Tibial nerve (tissue), 4 donors: ENCODE measurements at regions not wholly inside any gene's neighbourhood (a gene's known extent, or its start where the extent isn't known, plus 50 kb on each side); places are given as distances from the start of the nearest gene placed in this dataset. TPM values are rescaled to one million over a fixed set of nuclear protein-coding genes. Genes with fewer than 3 reads are reported as not detected.

ENCODE experiments used
- DNase-seq, 2 donors: peaks; one replicate each; pipeline ENCODE4 v3.0.0-alpha.2; 2019; ENCODE audit warnings: low spot score in 2 of 2
- H3K27ac ChIP-seq, 4 donors: fragments of 200-600 bp; sonication (generic) in 3 of 4; one replicate each; pipeline ENCODE4 v1.5.1; 2017 to 2019; ENCODE audit warnings: mild to moderate bottlenecking in 1 of 4
- H3K27me3 ChIP-seq, 2 donors: fragments of 200-600 bp; sonication (generic) in 1 of 2; one replicate each; pipeline versions ENCODE4 v1.5.1 to v1.6.0; 2017 to 2019
- H3K36me3 ChIP-seq, 3 donors: fragments of 200-600 bp; sonication (generic); one replicate each; pipeline ENCODE4 v1.5.1; 2018 to 2019
- H3K4me1 ChIP-seq, 4 donors: fragments of 200-600 bp; sonication (generic) in 3 of 4; one replicate each; pipeline ENCODE4 v1.5.1; 2017 to 2019
- H3K4me3 ChIP-seq, 4 donors: fragments of 200-600 bp; sonication (generic) in 3 of 4; one replicate each; pipeline ENCODE4 v1.5.1; 2017 to 2019; ENCODE audit warnings: mild to moderate bottlenecking in 1 of 4, moderate library complexity in 1 of 4
- H3K9me3 ChIP-seq, 4 donors: fragments of 200-600 bp; sonication (generic) in 3 of 4; one replicate each; pipeline ENCODE4 v1.5.1; 2017 to 2019
- EP300 ChIP-seq, 2 donors: sonication (generic); formaldehyde crosslinking; IDR thresholded peaks; one replicate each; pipeline ENCODE4 v1.6.1; 2017; ENCODE audit warnings: antibody characterized with exemption in 2 of 2, mild to moderate bottlenecking in 1 of 2
- POLR2A ChIP-seq, 2 donors: fragments of 450-650 bp; IDR thresholded peaks; one replicate each; pipeline ENCODE4 v1.6.1; 2017; ENCODE audit warnings: antibody characterized with exemption in 2 of 2, mild to moderate bottlenecking in 2 of 2, moderate library complexity in 2 of 2
- WGBS, 2 donors: methylation state at CpG; one replicate each; pipeline ENCODE4 v1.1.5; 2018; 5-methylcytosine and 5-hydroxymethylcytosine counted together
- small RNA-seq: library from RNA; depleted of rRNA; stranded (forward); fragments of <200 nt; gene quantifications from one replicate; pipeline ENCODE3, GENCODE V24; 2016
- TF ChIP-seq, protein P1 (sequence below), 5 experiments: fragments of 200-600 bp in 3 of 5; fragments of 450-650 bp in 2 of 5; sonication (generic) in 3 of 5; IDR thresholded peaks; one replicate each; pipeline ENCODE4 v1.5.1; 2016 to 2019; ENCODE audit warnings: antibody characterized with exemption in 5 of 5, mild to moderate bottlenecking in 3 of 5, moderate library complexity in 2 of 5

DNA sequence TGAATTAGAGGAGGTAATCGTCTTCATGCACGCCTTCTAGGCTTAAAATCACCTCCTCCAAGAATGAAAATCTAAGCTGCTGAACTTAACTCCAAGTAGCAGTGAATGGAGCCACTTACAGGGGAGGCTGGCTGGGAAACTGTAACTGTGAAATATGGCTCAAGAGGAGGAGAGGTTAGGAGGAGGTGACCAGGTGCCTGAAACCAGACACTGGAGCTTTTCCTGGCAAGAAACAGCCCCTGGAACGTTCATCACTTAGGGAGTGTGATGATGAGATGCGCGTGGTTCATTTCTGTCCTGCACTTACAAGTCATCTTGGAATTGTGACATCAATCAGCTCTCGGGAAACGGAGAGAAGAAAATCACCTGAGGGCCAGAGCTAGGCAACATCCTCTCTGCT is 62.3 kb upstream of the TMEM132C start:
- Histone ChIP-seq H3K9me3 (peaks cover 0 to 16% (median 2%) of the 10 kb centered on the region in 4 donors), H3K27ac (no peak overlapping the region), H3K4me1 (no peaks in the 10 kb centered on the region), H3K36me3 (no peaks in the 10 kb centered on the region), H3K27me3 (no peaks in the 10 kb centered on the region), H3K4me3 (no peak overlapping the region)
- TF ChIP-seq POLR2A (IDR thresholded peaks at IDR 0.05) (no peak), EP300 (IDR thresholded peaks at IDR 0.05) (no peak)
- TF ChIP-seq, protein P1, sequence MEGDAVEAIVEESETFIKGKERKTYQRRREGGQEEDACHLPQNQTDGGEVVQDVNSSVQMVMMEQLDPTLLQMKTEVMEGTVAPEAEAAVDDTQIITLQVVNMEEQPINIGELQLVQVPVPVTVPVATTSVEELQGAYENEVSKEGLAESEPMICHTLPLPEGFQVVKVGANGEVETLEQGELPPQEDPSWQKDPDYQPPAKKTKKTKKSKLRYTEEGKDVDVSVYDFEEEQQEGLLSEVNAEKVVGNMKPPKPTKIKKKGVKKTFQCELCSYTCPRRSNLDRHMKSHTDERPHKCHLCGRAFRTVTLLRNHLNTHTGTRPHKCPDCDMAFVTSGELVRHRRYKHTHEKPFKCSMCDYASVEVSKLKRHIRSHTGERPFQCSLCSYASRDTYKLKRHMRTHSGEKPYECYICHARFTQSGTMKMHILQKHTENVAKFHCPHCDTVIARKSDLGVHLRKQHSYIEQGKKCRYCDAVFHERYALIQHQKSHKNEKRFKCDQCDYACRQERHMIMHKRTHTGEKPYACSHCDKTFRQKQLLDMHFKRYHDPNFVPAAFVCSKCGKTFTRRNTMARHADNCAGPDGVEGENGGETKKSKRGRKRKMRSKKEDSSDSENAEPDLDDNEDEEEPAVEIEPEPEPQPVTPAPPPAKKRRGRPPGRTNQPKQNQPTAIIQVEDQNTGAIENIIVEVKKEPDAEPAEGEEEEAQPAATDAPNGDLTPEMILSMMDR (IDR thresholded peaks at IDR 0.05): no peak
- WGBS, 2 donors: 63 to 71% methylated on average over 7 of the region's 7 CpGs
- no peak for DNase-seq

DNA sequence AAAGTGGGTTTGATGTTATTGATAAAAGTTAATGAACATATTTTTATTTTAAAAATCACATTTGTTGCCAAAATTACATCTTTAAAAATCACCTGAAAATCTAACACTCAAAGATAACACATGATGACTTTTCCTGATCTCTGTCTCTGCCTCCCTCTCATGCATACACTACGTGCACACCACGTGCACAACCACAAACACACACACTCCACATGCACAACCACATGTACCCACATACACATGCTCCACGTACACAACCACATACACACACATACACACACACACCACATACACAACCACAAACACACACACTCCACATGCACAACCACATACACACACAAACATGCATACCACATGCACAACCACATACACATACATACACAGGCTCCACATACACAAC is 61.8 kb upstream of the TMEM132C start:
- Histone ChIP-seq H3K27me3 (no peaks in the 10 kb centered on the region), H3K4me1 (no peaks in the 10 kb centered on the region), H3K9me3 (peaks cover 0 to 16% (median 2%) of the 10 kb centered on the region in 4 donors), H3K4me3 (no peak overlapping the region), H3K27ac (no peak overlapping the region), H3K36me3 (no peaks in the 10 kb centered on the region)
- 71 to 79% methylated on average over 3 of the region's 3 CpGs for WGBS, 2 donors
- TF ChIP-seq POLR2A (IDR thresholded peaks at IDR 0.05) (no peak), EP300 (IDR thresholded peaks at IDR 0.05) (no peak)
- TF ChIP-seq, protein P1 (IDR thresholded peaks at IDR 0.05): no peak
- DNase-seq: no peak

DNA sequence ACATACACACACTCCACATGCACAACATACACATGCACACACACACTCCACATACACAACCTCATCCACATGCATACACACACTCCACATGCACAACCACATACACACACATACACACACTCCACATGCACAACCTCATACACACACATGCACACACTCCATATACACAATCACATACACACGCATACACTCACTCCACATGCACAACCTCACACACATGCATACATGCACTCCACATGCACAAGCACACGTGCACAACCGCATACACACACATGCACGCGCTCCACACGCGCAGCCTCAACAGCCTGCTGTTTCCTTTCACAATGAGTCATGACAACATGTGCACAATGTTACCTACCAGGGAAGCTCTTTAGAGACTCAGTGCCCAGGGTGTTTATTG is 61.2 kb upstream of the TMEM132C start:
- TF ChIP-seq POLR2A (IDR thresholded peaks at IDR 0.05): no peak
- TF ChIP-seq, protein P1 (IDR thresholded peaks at IDR 0.05): no peak
- no peak for TF ChIP-seq EP300 (IDR thresholded peaks at IDR 0.05)
- peaks cover 0 to 20% (median 2%) of the 10 kb centered on the region in 4 donors for H3K9me3 ChIP-seq
- no peaks in the 10 kb centered on the region for H3K36me3 ChIP-seq
- H3K4me1 ChIP-seq: no peaks in the 10 kb centered on the region
- no peak for DNase-seq
- no peaks in the 10 kb centered on the region for H3K27me3 ChIP-seq
- no peak overlapping the region for H3K27ac ChIP-seq
- no peak overlapping the region for H3K4me3 ChIP-seq
- WGBS, 2 donors: 98% methylated on average over 7 of the region's 7 CpGs

Small RNAs in the stretch of these regions (small RNA-seq; reads per million reads assigned to genes)
- gene AC006065.2 (not detected), gene AC073913.2 (not detected), gene HSPE1P20 (not detected), gene RF00019 (not detected), gene RNU1-104P (not detected)
